ENCODE measurements at regions not wholly inside any gene's neighbourhood (a gene's known extent, or its start where the extent isn't known, plus 50 kb on each side); places are given as distances from the start of the nearest gene placed in this dataset.

DNA sequence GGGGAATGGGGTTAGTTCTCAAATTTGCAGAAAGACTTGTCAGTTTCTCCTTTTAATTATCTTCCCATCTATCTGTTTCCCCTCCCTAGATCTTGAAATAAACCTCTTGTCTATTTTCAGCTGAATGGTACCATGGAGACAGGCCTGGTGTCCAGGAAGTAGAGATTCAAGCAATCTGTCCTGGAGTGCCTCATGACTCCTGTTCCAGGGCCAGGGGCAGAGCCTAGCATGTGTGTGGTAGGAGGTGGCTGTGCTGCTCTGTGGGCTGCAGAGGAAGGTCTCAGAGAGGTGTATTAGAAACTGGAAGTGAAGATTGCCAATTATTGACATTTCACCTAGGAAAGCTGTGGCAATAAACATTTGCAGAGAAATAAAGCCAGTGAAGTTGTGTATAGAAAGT is 175.8 kb upstream of the ATP10B start:
- TF ChIP-seq, protein P1, sequence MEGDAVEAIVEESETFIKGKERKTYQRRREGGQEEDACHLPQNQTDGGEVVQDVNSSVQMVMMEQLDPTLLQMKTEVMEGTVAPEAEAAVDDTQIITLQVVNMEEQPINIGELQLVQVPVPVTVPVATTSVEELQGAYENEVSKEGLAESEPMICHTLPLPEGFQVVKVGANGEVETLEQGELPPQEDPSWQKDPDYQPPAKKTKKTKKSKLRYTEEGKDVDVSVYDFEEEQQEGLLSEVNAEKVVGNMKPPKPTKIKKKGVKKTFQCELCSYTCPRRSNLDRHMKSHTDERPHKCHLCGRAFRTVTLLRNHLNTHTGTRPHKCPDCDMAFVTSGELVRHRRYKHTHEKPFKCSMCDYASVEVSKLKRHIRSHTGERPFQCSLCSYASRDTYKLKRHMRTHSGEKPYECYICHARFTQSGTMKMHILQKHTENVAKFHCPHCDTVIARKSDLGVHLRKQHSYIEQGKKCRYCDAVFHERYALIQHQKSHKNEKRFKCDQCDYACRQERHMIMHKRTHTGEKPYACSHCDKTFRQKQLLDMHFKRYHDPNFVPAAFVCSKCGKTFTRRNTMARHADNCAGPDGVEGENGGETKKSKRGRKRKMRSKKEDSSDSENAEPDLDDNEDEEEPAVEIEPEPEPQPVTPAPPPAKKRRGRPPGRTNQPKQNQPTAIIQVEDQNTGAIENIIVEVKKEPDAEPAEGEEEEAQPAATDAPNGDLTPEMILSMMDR (IDR thresholded peaks at IDR 0.05) = no peak
- TF ChIP-seq GABPA (IDR thresholded peaks at IDR 0.05; ENCODE audit: low read depth) = no peak
- TF ChIP-seq POLR2AphosphoS5 (IDR thresholded peaks at IDR 0.05; ENCODE audit: low read depth, low read length) = no peak
- TF ChIP-seq GATA2 (CRISPR knock-in tag; IDR thresholded peaks at IDR 0.05) = no peak
- TF ChIP-seq EP300 (IDR thresholded peaks at IDR 0.05; ENCODE audit: borderline replicate concordance in 1 of 2, low read depth in 1 of 2, low read length in 1 of 2) = no peak
- TF ChIP-seq, protein P2, sequence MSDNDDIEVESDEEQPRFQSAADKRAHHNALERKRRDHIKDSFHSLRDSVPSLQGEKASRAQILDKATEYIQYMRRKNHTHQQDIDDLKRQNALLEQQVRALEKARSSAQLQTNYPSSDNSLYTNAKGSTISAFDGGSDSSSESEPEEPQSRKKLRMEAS (IDR thresholded peaks at IDR 0.05; ENCODE audit: low read depth) = no peak
- TF ChIP-seq, protein P3, sequence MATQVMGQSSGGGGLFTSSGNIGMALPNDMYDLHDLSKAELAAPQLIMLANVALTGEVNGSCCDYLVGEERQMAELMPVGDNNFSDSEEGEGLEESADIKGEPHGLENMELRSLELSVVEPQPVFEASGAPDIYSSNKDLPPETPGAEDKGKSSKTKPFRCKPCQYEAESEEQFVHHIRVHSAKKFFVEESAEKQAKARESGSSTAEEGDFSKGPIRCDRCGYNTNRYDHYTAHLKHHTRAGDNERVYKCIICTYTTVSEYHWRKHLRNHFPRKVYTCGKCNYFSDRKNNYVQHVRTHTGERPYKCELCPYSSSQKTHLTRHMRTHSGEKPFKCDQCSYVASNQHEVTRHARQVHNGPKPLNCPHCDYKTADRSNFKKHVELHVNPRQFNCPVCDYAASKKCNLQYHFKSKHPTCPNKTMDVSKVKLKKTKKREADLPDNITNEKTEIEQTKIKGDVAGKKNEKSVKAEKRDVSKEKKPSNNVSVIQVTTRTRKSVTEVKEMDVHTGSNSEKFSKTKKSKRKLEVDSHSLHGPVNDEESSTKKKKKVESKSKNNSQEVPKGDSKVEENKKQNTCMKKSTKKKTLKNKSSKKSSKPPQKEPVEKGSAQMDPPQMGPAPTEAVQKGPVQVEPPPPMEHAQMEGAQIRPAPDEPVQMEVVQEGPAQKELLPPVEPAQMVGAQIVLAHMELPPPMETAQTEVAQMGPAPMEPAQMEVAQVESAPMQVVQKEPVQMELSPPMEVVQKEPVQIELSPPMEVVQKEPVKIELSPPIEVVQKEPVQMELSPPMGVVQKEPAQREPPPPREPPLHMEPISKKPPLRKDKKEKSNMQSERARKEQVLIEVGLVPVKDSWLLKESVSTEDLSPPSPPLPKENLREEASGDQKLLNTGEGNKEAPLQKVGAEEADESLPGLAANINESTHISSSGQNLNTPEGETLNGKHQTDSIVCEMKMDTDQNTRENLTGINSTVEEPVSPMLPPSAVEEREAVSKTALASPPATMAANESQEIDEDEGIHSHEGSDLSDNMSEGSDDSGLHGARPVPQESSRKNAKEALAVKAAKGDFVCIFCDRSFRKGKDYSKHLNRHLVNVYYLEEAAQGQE (IDR thresholded peaks at IDR 0.05; ENCODE audit: low read depth, low read length) = no peak
- no peak for TF ChIP-seq NFIC (IDR thresholded peaks at IDR 0.05; ENCODE audit: borderline replicate concordance)
- TF ChIP-seq TAF1 (IDR thresholded peaks at IDR 0.05; ENCODE audit: borderline replicate concordance, low read depth, low read length) = no peak
- TF ChIP-seq YY1 (IDR thresholded peaks at IDR 0.05; ENCODE audit: low read depth) = no peak

Measured in SK-N-SH (cell line).